WTC11 (cell line): ENCODE measurements at regions not wholly inside any gene's neighbourhood (a gene's known extent, or its start where the extent isn't known, plus 50 kb on each side); places are given as distances from the start of the nearest gene placed in this dataset.

Source experiments
- ATAC-seq: fragments of 200-7000 bp; cut with Tn5 transposase; 2 replicates; pipeline ENCODE4 v1.10.0; 2021; ENCODE audit warnings: mild to moderate bottlenecking, moderate library complexity
- CTCF ChIA-PET: fragments of 300-600 bp; sonication (Branson Sonifier 250); formaldehyde crosslinking; loops from one replicate; lab custom pipeline; 2021; ENCODE audit warnings: antibody characterized with exemption; lab: Charles Lee
- POLR2A ChIA-PET: fragments of 350-600 bp; sonication (Branson Sonifier 250); formaldehyde crosslinking; loops from one replicate; lab custom pipeline; 2021; ENCODE audit warnings: antibody characterized with exemption; lab: Charles Lee
- DNase-seq: peaks from one replicate; pipeline ENCODE4 v3.0.0; 2021; ENCODE audit warnings: low spot score
- H3K27ac Mint-ChIP-seq: 2 replicates; pipeline ENCODE4 v1.8.0; 2021; ENCODE audit warnings: mixed read lengths
- H3K27me3 Mint-ChIP-seq: 2 replicates; pipeline ENCODE4 v1.8.0; 2021; ENCODE audit warnings: low read depth, mild to moderate bottlenecking, moderate library complexity, mixed read lengths
- H3K36me3 Mint-ChIP-seq: 2 replicates; pipeline ENCODE4 v1.8.0; 2021; ENCODE audit warnings: mixed read lengths
- H3K4me1 Mint-ChIP-seq: 2 replicates; pipeline ENCODE4 v1.8.0; 2022; ENCODE audit warnings: mixed read lengths
- H3K4me3 Mint-ChIP-seq: 2 replicates; pipeline ENCODE4 v1.8.0; 2021; ENCODE audit warnings: mild to moderate bottlenecking, moderate library complexity, mixed read lengths
- H3K9me3 Mint-ChIP-seq: 2 replicates; pipeline ENCODE4 v1.8.0; 2021; ENCODE audit warnings: mixed read lengths
- ARID4B ChIP-seq: sonication (generic); formaldehyde crosslinking; IDR thresholded peaks from 2 replicates; pipeline ENCODE4 v1.8.0; 2023; ENCODE audit warnings: missing genetic modification reagents, mild to moderate bottlenecking, borderline replicate concordance
- ELF4 ChIP-seq: sonication (generic); formaldehyde crosslinking; IDR thresholded peaks from 2 replicates; pipeline ENCODE4 v1.8.1; 2022; ENCODE audit warnings: low read depth, mild to moderate bottlenecking, moderate library complexity, missing genetic modification reagents
- ETV6 ChIP-seq: sonication (generic); formaldehyde crosslinking; IDR thresholded peaks from 2 replicates; pipeline ENCODE4 v1.8.1; 2022; ENCODE audit warnings: mild to moderate bottlenecking, missing genetic modification reagents
- GABPB1 ChIP-seq: sonication (generic); formaldehyde crosslinking; IDR thresholded peaks from 2 replicates; pipeline ENCODE4 v1.8.1; 2023; ENCODE audit warnings: mild to moderate bottlenecking, missing genetic modification reagents
- JAZF1 ChIP-seq: fragments of 250-450 bp; sonication (Bioruptor Pico); IDR thresholded peaks from 2 replicates; pipeline ENCODE4 v1.9.0; 2021; ENCODE audit warnings: moderate library complexity, mild to moderate bottlenecking, inconsistent platforms
- NFE2L1 ChIP-seq: sonication (generic); formaldehyde crosslinking; IDR thresholded peaks from 2 replicates; pipeline ENCODE4 v1.8.1; 2023; ENCODE audit warnings: missing genetic modification reagents
- RORB ChIP-seq: fragments of 250-450 bp; sonication (Bioruptor Pico); IDR thresholded peaks from 2 replicates; pipeline ENCODE4 v1.9.0; 2021; ENCODE audit warnings: mild to moderate bottlenecking
- ZNF138 ChIP-seq: sonication (generic); formaldehyde crosslinking; conservative IDR thresholded peaks from 2 replicates; pipeline ENCODE4 v1.8.1; 2022; ENCODE audit warnings: mild to moderate bottlenecking, moderate library complexity, missing genetic modification reagents
- ZNF219 ChIP-seq: sonication (generic); formaldehyde crosslinking; IDR thresholded peaks from 2 replicates; pipeline ENCODE4 v1.8.0; 2023; ENCODE audit warnings: missing genetic modification reagents, mild to moderate bottlenecking, borderline replicate concordance
- ZNF423 ChIP-seq: fragments of 250-450 bp; sonication (Bioruptor Pico); IDR thresholded peaks from 2 replicates; pipeline ENCODE4 v2.1.2; 2022; ENCODE audit warnings: mild to moderate bottlenecking, moderate library complexity
- TF ChIP-seq, protein P1 (sequence below): sonication (generic); formaldehyde crosslinking; IDR thresholded peaks from 2 replicates; pipeline ENCODE4 v1.8.1; 2022; ENCODE audit warnings: missing genetic modification reagents, borderline replicate concordance
- TF ChIP-seq, protein P2 (sequence below): fragments of 250-450 bp; sonication (Bioruptor Pico); IDR thresholded peaks from 2 replicates; pipeline ENCODE4 v2.1.2; 2022; ENCODE audit warnings: mild to moderate bottlenecking, moderate library complexity
- TF ChIP-seq, protein P3 (sequence below): fragments of 200-600 bp; IDR thresholded peaks from 2 replicates; pipeline ENCODE4 v1.8.0; 2022; ENCODE audit warnings: antibody characterized with exemption
- TF ChIP-seq, protein P4 (sequence below): sonication (generic); formaldehyde crosslinking; IDR thresholded peaks from 2 replicates; pipeline ENCODE4 v1.8.1; 2022; ENCODE audit warnings: mild to moderate bottlenecking, moderate library complexity, missing genetic modification reagents

GRCh38 chr9:107118863-107119624 is 164.0 kb upstream of the RAD23B start (continued):
- TF ChIP-seq ETV6, result no peak
- no peak for TF ChIP-seq ZNF423
- no peak for TF ChIP-seq ZNF138 (CRISPR knock-in tag)
- TF ChIP-seq, protein P1, sequence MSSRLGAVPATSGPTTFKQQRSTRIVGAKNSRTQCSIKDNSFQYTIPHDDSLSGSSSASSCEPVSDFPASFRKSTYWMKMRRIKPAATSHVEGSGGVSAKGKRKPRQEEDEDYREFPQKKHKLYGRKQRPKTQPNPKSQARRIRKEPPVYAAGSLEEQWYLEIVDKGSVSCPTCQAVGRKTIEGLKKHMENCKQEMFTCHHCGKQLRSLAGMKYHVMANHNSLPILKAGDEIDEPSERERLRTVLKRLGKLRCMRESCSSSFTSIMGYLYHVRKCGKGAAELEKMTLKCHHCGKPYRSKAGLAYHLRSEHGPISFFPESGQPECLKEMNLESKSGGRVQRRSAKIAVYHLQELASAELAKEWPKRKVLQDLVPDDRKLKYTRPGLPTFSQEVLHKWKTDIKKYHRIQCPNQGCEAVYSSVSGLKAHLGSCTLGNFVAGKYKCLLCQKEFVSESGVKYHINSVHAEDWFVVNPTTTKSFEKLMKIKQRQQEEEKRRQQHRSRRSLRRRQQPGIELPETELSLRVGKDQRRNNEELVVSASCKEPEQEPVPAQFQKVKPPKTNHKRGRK (CRISPR knock-in tag), result no peak
- TF ChIP-seq, protein P2, sequence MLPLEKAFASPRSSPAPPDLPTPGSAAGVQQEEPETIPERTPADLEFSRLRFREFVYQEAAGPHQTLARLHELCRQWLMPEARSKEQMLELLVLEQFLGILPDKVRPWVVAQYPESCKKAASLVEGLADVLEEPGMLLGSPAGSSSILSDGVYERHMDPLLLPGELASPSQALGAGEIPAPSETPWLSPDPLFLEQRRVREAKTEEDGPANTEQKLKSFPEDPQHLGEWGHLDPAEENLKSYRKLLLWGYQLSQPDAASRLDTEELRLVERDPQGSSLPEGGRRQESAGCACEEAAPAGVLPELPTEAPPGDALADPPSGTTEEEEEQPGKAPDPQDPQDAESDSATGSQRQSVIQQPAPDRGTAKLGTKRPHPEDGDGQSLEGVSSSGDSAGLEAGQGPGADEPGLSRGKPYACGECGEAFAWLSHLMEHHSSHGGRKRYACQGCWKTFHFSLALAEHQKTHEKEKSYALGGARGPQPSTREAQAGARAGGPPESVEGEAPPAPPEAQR (CRISPR knock-in tag), result no peak
- TF ChIP-seq ELF4 (CRISPR knock-in tag), result no peak
- no peak for TF ChIP-seq NFE2L1 (CRISPR knock-in tag)
- TF ChIP-seq JAZF1, result no peak
- no peak for TF ChIP-seq RORB (CRISPR knock-in tag)
- TF ChIP-seq GABPB1 (CRISPR knock-in tag), result no peak

- CTCF ChIA-PET, result no interaction called here
- no peak overlapping the region for H3K4me3 Mint-ChIP-seq
- TF ChIP-seq, protein P3, sequence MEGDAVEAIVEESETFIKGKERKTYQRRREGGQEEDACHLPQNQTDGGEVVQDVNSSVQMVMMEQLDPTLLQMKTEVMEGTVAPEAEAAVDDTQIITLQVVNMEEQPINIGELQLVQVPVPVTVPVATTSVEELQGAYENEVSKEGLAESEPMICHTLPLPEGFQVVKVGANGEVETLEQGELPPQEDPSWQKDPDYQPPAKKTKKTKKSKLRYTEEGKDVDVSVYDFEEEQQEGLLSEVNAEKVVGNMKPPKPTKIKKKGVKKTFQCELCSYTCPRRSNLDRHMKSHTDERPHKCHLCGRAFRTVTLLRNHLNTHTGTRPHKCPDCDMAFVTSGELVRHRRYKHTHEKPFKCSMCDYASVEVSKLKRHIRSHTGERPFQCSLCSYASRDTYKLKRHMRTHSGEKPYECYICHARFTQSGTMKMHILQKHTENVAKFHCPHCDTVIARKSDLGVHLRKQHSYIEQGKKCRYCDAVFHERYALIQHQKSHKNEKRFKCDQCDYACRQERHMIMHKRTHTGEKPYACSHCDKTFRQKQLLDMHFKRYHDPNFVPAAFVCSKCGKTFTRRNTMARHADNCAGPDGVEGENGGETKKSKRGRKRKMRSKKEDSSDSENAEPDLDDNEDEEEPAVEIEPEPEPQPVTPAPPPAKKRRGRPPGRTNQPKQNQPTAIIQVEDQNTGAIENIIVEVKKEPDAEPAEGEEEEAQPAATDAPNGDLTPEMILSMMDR, result no peak
- no peak for TF ChIP-seq ZNF219
- TF ChIP-seq, protein P4, sequence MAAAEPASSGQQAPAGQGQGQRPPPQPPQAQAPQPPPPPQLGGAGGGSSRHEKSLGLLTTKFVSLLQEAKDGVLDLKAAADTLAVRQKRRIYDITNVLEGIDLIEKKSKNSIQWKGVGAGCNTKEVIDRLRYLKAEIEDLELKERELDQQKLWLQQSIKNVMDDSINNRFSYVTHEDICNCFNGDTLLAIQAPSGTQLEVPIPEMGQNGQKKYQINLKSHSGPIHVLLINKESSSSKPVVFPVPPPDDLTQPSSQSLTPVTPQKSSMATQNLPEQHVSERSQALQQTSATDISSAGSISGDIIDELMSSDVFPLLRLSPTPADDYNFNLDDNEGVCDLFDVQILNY (CRISPR knock-in tag), result no peak
- TF ChIP-seq ARID4B (CRISPR knock-in tag), result no peak
- H3K27me3 Mint-ChIP-seq, result no peaks in the 10 kb centered on the region
- H3K9me3 Mint-ChIP-seq, result 0 out of 2 replicates have a peak, but pooled peaks cover 2% of the 10 kb centered on the region
- H3K4me1 Mint-ChIP-seq, result no peaks in the 10 kb centered on the region
- no peak overlapping the region for H3K27ac Mint-ChIP-seq
- no peak for DNase-seq
- no peaks in the 10 kb centered on the region for H3K36me3 Mint-ChIP-seq
- ATAC-seq, result no peak
- POLR2A ChIA-PET, result no interaction called here
Measured at GRCh38 chr9:107119735-107120134, 163.3 kb upstream of the RAD23B start.
